ENCODE measurements at regions not wholly inside any gene's neighbourhood (a gene's known extent, or its start where the extent isn't known, plus 50 kb on each side); places are given as distances from the start of the nearest gene placed in this dataset.

- intact Hi-C loops (cut with DNase I) = no loop called here
- H3K27ac ChIP-seq = no peak overlapping the region
- no peak overlapping the region for H3K4me3 ChIP-seq
- H3K4me1 ChIP-seq = no peaks in the 10 kb centered on the region
- ATAC-seq (no peak), DNase-seq (no peak)
- no peaks in the 10 kb centered on the region for H3K9me3 ChIP-seq
- TF ChIP-seq CTCF (IDR thresholded peaks at IDR 0.05) = no peak
- no peaks in the 10 kb centered on the region for H3K36me3 ChIP-seq
- no peaks in the 10 kb centered on the region for H3K27me3 ChIP-seq
Measured at GRCh38 chr6:160921095-160921494, 70.5 kb upstream of the MAP3K4 start.

- H3K36me3 ChIP-seq = no peaks in the 10 kb centered on the region
- no peak overlapping the region for H3K4me3 ChIP-seq
- H3K9me3 ChIP-seq = no peaks in the 10 kb centered on the region
- no peak for TF ChIP-seq CTCF (IDR thresholded peaks at IDR 0.05)
- H3K4me1 ChIP-seq = peaks cover 4% of the 10 kb centered on the region
- H3K27ac ChIP-seq = no peak overlapping the region
- no peak for DNase-seq
- intact Hi-C loops (cut with DNase I) = no loop called here
- no peaks in the 10 kb centered on the region for H3K27me3 ChIP-seq
- no peak for ATAC-seq
Measured at GRCh38 chr6:160926281-160927276, 65.0 kb upstream of the MAP3K4 start.

- H3K27ac ChIP-seq = no peak overlapping the region
- DNase-seq (no peak), ATAC-seq (no peak)
- TF ChIP-seq CTCF (IDR thresholded peaks at IDR 0.05) = no peak
- peaks cover 4% of the 10 kb centered on the region for H3K4me1 ChIP-seq
- H3K4me3 ChIP-seq = no peak overlapping the region
- no peaks in the 10 kb centered on the region for H3K36me3 ChIP-seq
- intact Hi-C loops (cut with DNase I) = no loop called here
- no peaks in the 10 kb centered on the region for H3K27me3 ChIP-seq
- H3K9me3 ChIP-seq = no peaks in the 10 kb centered on the region
Measured at GRCh38 chr6:160927416-160927815, 64.2 kb upstream of the MAP3K4 start.

GRCh38 chr6:160929361-160929760 is 62.2 kb upstream of the MAP3K4 start:
- DNase-seq = no peak
- Histone ChIP-seq H3K27ac (no peak overlapping the region), H3K36me3 (no peaks in the 10 kb centered on the region), H3K9me3 (no peaks in the 10 kb centered on the region), H3K4me1 (peaks cover 4% of the 10 kb centered on the region), H3K27me3 (no peaks in the 10 kb centered on the region), H3K4me3 (no peak overlapping the region)
- intact Hi-C loops (cut with DNase I) = no loop called here
- no peak for ATAC-seq
- no peak for TF ChIP-seq CTCF (IDR thresholded peaks at IDR 0.05)

GRCh38 chr6:160929831-160930230 is 61.7 kb upstream of the MAP3K4 start:
- TF ChIP-seq CTCF (IDR thresholded peaks at IDR 0.05) = no peak
- Histone ChIP-seq H3K4me1 (peaks cover 4% of the 10 kb centered on the region), H3K9me3 (no peaks in the 10 kb centered on the region), H3K27ac (no peak overlapping the region), H3K36me3 (no peaks in the 10 kb centered on the region), H3K4me3 (no peak overlapping the region), H3K27me3 (no peaks in the 10 kb centered on the region)
- intact Hi-C loops (cut with DNase I) = loop anchor here (5.0 kb wide), 1 partner anchor 442 kb away; no protein-coding TSS in a partner anchor
- DNase-seq = no peak
- no peak for ATAC-seq

All from upper lobe of right lung (tissue), 1 donor.